ENCODE measurements at regions not wholly inside any gene's neighbourhood (a gene's known extent, or its start where the extent isn't known, plus 50 kb on each side); places are given as distances from the start of the nearest gene placed in this dataset.
"Not testable (repeated sequence)": the region's sequence is repeated elsewhere in the genome, so short reads cannot be mapped to it uniquely, and the experiment has no call there.

- no peak for DNase-seq
Measured at GRCh38 chr14:43135877-43136411, 1371.1 kb downstream of the FSCB start.

GRCh38 chr14:43132441-43132840 is 1374.6 kb downstream of the FSCB start:
- DNase-seq, result no peak

GRCh38 chr14:43128429-43128828 is 1378.7 kb downstream of the FSCB start:
- not testable (repeated sequence) for DNase-seq

GRCh38 chr14:43127874-43128273 is 1379.2 kb downstream of the FSCB start:
- not testable (repeated sequence) for DNase-seq

- DNase-seq, result no peak
Measured at GRCh38 chr14:43123544-43123943, 1383.5 kb downstream of the FSCB start.

- DNase-seq, result no peak
Measured at GRCh38 chr14:43119672-43120071, 1387.4 kb downstream of the FSCB start.

GRCh38 chr14:43116341-43116740 is 1390.7 kb downstream of the FSCB start:
- no peak for DNase-seq

GRCh38 chr14:43105305-43105704 is 1401.8 kb downstream of the FSCB start:
- DNase-seq, result no peak

GRCh38 chr14:43090380-43090779 is 1416.7 kb downstream of the FSCB start:
- DNase-seq, result no peak

- DNase-seq, result no peak
Measured at GRCh38 chr14:43087666-43088065, 1419.4 kb downstream of the FSCB start.

GRCh38 chr14:43085819-43086218 is 1421.3 kb downstream of the FSCB start:
- DNase-seq, result no peak

- not testable (repeated sequence) for DNase-seq
Measured at GRCh38 chr14:43067372-43067771, 1439.7 kb downstream of the FSCB start.

- DNase-seq, result no peak
Measured at GRCh38 chr14:43056106-43056505, 1449.4 kb downstream of the LRFN5 start.

- DNase-seq, result no peak
Measured at GRCh38 chr14:43052897-43053296, 1446.2 kb downstream of the LRFN5 start.

GRCh38 chr14:43043850-43044249 is 1437.2 kb downstream of the LRFN5 start:
- no peak for DNase-seq

- no peak for DNase-seq
Measured at GRCh38 chr14:43042408-43042807, 1435.7 kb downstream of the LRFN5 start.

GRCh38 chr14:43041976-43042375 is 1435.3 kb downstream of the LRFN5 start:
- DNase-seq, result no peak

- DNase-seq, result no peak
Measured at GRCh38 chr14:43041207-43041606, 1434.5 kb downstream of the LRFN5 start.

- DNase-seq, result no peak
Measured at GRCh38 chr14:43039881-43040280, 1433.2 kb downstream of the LRFN5 start.

GRCh38 chr14:43031598-43031997 is 1424.9 kb downstream of the LRFN5 start:
- DNase-seq, result no peak

GRCh38 chr14:43022094-43022800 is 1415.6 kb downstream of the LRFN5 start:
- DNase-seq, result no peak

- DNase-seq, result no peak
Measured at GRCh38 chr14:43019826-43020225, 1413.2 kb downstream of the LRFN5 start.

- DNase-seq, result no peak
Measured at GRCh38 chr14:43014338-43014737, 1407.7 kb downstream of the LRFN5 start.

GRCh38 chr14:43012817-43013216 is 1406.1 kb downstream of the LRFN5 start:
- DNase-seq, result no peak

GRCh38 chr14:43005807-43006206 is 1399.1 kb downstream of the LRFN5 start:
- DNase-seq, result no peak
